HepG2 (cell line): ENCODE measurements at regions not wholly inside any gene's neighbourhood (a gene's known extent, or its start where the extent isn't known, plus 50 kb on each side); places are given as distances from the start of the nearest gene placed in this dataset.

Experiments used
- ATAC-seq: fragments of 200-7000 bp; cut with Tn5 transposase; 3 replicates; pipeline ENCODE4 v1.9.1; 2020; ENCODE audit warnings: mild to moderate bottlenecking, moderate library complexity
- BruUV-seq: library from RNA; stranded (reverse); fragments of 400-500 nt; replicated peaks from 2 replicates; lab custom pipeline; 2021; lab: Mats Ljungman, UMichigan
- CTCF ChIA-PET: fragments of 300-600 bp; formaldehyde crosslinking; extraction: SDS; loops from one replicate; lab custom pipeline; 2021; ENCODE audit warnings: low total read pairs, inconsistent platforms, low intra/inter-chr PET ratio; lab: Yijun Ruan, JAX
- POLR2A ChIA-PET: fragments of 350-600 bp; sonication (Branson Sonifier 250); formaldehyde crosslinking; loops from one replicate; lab custom pipeline; 2020; ENCODE audit warnings: antibody characterized with exemption, inconsistent platforms; lab: Yijun Ruan, JAX
- DNase-seq: peaks from one replicate; pipeline ENCODE4 v3.0.0-alpha.2; 2015; ENCODE audit warnings: low spot score
- FAIRE-seq: peaks from 3 replicates; lab custom pipeline; 2011; peaks lifted over from hg19 to GRCh38; lab: Jason Lieb, UNC
- H2AFZ ChIP-seq: one replicate; pipeline ENCODE4 v1.6.1; 2011; ENCODE audit warnings: low read length, inconsistent platforms
- H3K27ac ChIP-seq: fragments of 300-600 bp; 3 replicates; pipeline ENCODE4 v1.8.0; 2011; ENCODE audit warnings: mixed run types, mild to moderate bottlenecking, mixed read lengths, low read length, inconsistent platforms; ENCODE audit not compliant: insufficient read depth; ENCODE audit errors: extremely low read length
- H3K27me3 ChIP-seq, 2 experiments: fragments of 200-600 bp in 1 of 2; 2 replicates in 1 of 2; 3 replicates in 1 of 2; pipeline versions ENCODE4 v1.6.0 to v1.8.0; 2011; ENCODE audit warnings: low read length in 2 of 2, mild to moderate bottlenecking in 2 of 2, moderate library complexity in 2 of 2, inconsistent platforms in 1 of 2; ENCODE audit not compliant: insufficient read depth in 2 of 2, control insufficient read depth in 1 of 2
- H3K36me3 ChIP-seq, 2 experiments: fragments of 200-600 bp in 1 of 2; replicated peaks in 1 of 2; 2 replicates in 1 of 2; 3 replicates in 1 of 2; pipeline versions ENCODE4 v1.5.1 to v1.8.0; 2011; ENCODE audit warnings: low read length in 2 of 2, inconsistent platforms in 1 of 2; ENCODE audit not compliant: insufficient read depth in 2 of 2, control insufficient read depth in 1 of 2
- H3K4me1 ChIP-seq: 2 replicates; pipeline ENCODE4 v1.5.1; 2012; ENCODE audit warnings: low read length, inconsistent platforms; ENCODE audit not compliant: insufficient read depth
- H3K4me2 ChIP-seq: 2 replicates; pipeline ENCODE4 v1.6.0; 2011; ENCODE audit warnings: low read depth, low read length, inconsistent platforms
- H3K4me3 ChIP-seq, 3 experiments: fragments of 200-600 bp in 1 of 3; sonication (generic), shearing (Covaris generic) in 1 of 3; replicated peaks in 1 of 3; 2 replicates each; pipeline ENCODE4 v1.5.1; 2011 to 2016; ENCODE audit warnings: low read length in 3 of 3, inconsistent platforms in 2 of 3, low read depth in 2 of 3, mild to moderate bottlenecking in 2 of 3, control low read depth in 1 of 3, mixed read lengths in 1 of 3; ENCODE audit not compliant: insufficient read depth in 1 of 3
- H3K79me2 ChIP-seq: one replicate; pipeline ENCODE4 v1.6.1; 2011; ENCODE audit warnings: low read length, inconsistent platforms; ENCODE audit not compliant: insufficient read depth
- H3K9ac ChIP-seq: 2 replicates; pipeline ENCODE4 v1.6.0; 2011; ENCODE audit warnings: mild to moderate bottlenecking, low read depth, low read length, inconsistent platforms; ENCODE audit not compliant: insufficient read depth
- H3K9me3 ChIP-seq: 2 replicates; pipeline ENCODE4 v1.5.1; 2012; ENCODE audit warnings: mild to moderate bottlenecking, low read length
- H4K20me1 ChIP-seq: 2 replicates; pipeline ENCODE4 v1.6.0; 2011; ENCODE audit warnings: inconsistent platforms, mild to moderate bottlenecking, low read length, moderate library complexity; ENCODE audit not compliant: insufficient read depth
- MED13 ChIP-seq: sonication (generic); formaldehyde crosslinking; IDR thresholded peaks from 2 replicates; pipeline ENCODE4 v1.5.0; 2020; ENCODE audit warnings: missing genetic modification reagents
- SNRNP70 ChIP-seq: fragments of 200-400 bp; formaldehyde crosslinking; IDR thresholded peaks from 2 replicates; pipeline ENCODE4 v1.6.1; 2017; ENCODE audit warnings: mild to moderate bottlenecking, low read depth, low read length, moderate library complexity
- WGBS: methylation state at CpG from one replicate; pipeline ENCODE4 v1.1.6; 2017; ENCODE audit warnings: low lambda C conversion rate; 5-methylcytosine and 5-hydroxymethylcytosine counted together
- in situ Hi-C: cut with HindIII; loops from 2 replicates; pipeline ENCODE4 v1.10.0; 2017; ENCODE audit warnings: low pct_unique_long_range_greater_than_20kb; ENCODE audit not compliant: extremely low pct_ligation_motif_present
- intact Hi-C: fragments of 100-400 bp; cut with micrococcal nuclease; formaldehyde crosslinking; loops from one replicate; pipeline ENCODE4 v1.10.0; 2022; ENCODE audit not compliant: unreplicated experiment
- TF ChIP-seq, protein P1 (sequence below): sonication (generic); formaldehyde crosslinking; IDR thresholded peaks from 2 replicates; pipeline ENCODE4 v1.4.0; 2020; ENCODE audit warnings: missing genetic modification reagents

DNA sequence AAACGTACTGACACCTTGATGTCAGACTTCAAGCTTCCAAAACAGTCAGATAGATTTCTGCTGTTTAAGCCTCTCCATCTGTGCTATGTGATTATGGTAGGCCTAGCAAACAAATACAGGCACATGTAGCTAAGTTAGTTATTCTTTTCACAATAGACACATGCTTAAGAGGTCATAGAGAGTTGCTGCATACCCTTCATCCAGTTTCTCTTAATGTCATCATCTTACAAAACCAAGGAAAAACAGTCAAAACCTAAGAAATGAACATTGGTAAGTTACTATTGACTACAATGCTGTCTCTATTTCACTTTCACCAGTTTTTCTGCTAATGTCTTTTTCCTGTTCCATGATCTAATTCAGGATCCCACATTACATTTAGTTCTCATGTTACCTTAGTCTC lies 946.8 kb downstream of the TUSC7 start:
- TF ChIP-seq SNRNP70 (no peak), MED13 (no peak)
- TF ChIP-seq, protein P1, sequence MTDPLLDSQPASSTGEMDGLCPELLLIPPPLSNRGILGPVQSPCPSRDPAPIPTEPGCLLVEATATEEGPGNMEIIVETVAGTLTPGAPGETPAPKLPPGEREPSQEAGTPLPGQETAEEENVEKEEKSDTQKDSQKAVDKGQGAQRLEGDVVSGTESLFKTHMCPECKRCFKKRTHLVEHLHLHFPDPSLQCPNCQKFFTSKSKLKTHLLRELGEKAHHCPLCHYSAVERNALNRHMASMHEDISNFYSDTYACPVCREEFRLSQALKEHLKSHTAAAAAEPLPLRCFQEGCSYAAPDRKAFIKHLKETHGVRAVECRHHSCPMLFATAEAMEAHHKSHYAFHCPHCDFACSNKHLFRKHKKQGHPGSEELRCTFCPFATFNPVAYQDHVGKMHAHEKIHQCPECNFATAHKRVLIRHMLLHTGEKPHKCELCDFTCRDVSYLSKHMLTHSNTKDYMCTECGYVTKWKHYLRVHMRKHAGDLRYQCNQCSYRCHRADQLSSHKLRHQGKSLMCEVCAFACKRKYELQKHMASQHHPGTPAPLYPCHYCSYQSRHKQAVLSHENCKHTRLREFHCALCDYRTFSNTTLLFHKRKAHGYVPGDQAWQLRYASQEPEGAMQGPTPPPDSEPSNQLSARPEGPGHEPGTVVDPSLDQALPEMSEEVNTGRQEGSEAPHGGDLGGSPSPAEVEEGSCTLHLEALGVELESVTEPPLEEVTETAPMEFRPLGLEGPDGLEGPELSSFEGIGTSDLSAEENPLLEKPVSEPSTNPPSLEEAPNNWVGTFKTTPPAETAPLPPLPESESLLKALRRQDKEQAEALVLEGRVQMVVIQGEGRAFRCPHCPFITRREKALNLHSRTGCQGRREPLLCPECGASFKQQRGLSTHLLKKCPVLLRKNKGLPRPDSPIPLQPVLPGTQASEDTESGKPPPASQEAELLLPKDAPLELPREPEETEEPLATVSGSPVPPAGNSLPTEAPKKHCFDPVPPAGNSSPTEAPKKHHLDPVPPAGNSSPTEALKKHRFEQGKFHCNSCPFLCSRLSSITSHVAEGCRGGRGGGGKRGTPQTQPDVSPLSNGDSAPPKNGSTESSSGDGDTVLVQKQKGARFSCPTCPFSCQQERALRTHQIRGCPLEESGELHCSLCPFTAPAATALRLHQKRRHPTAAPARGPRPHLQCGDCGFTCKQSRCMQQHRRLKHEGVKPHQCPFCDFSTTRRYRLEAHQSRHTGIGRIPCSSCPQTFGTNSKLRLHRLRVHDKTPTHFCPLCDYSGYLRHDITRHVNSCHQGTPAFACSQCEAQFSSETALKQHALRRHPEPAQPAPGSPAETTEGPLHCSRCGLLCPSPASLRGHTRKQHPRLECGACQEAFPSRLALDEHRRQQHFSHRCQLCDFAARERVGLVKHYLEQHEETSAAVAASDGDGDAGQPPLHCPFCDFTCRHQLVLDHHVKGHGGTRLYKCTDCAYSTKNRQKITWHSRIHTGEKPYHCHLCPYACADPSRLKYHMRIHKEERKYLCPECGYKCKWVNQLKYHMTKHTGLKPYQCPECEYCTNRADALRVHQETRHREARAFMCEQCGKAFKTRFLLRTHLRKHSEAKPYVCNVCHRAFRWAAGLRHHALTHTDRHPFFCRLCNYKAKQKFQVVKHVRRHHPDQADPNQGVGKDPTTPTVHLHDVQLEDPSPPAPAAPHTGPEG (CRISPR knock-in tag): no peak
- Histone ChIP-seq H3K27me3 (no peaks in the 10 kb centered on the region), H2AFZ (no peak overlapping the region), H3K9me3 (no peaks in the 10 kb centered on the region), H3K4me2 (no peak overlapping the region), H3K27ac (no peak overlapping the region), H3K36me3 (no peaks in the 10 kb centered on the region), H3K4me1 (no peaks in the 10 kb centered on the region), H3K9ac (no peak overlapping the region), H3K79me2 (no peaks in the 10 kb centered on the region), H4K20me1 (no peaks in the 10 kb centered on the region), H3K4me3 (no peak overlapping the region)
- ChIA-PET CTCF (no interaction called here), POLR2A (no interaction called here)
- no peak for FAIRE-seq
- no peak for DNase-seq
- intact Hi-C loops: no loop called here
- ATAC-seq: no peak
- WGBS: 0% methylated on average over 1 of the region's 1 CpG
- in situ Hi-C loops: no loop called here
- no TSS peak for BruUV-seq
